ENCODE measurements at regions not wholly inside any gene's neighbourhood (a gene's known extent, or its start where the extent isn't known, plus 50 kb on each side); places are given as distances from the start of the nearest gene placed in this dataset.

- H3K4me3 ChIP-seq (ENCODE audit: low read depth, low read length), result no peak overlapping the region
- no peak for TF ChIP-seq CTCF (IDR thresholded peaks at IDR 0.05; ENCODE audit: borderline replicate concordance, insufficient read depth, low read depth, low read length)
Measured at GRCh38 chr1:229949500-229949899, 117.5 kb upstream of the GALNT2 start.

- H3K4me3 ChIP-seq (ENCODE audit: low read depth, low read length), result no peak overlapping the region
- no peak for TF ChIP-seq CTCF (IDR thresholded peaks at IDR 0.05; ENCODE audit: borderline replicate concordance, insufficient read depth, low read depth, low read length)
Measured at GRCh38 chr1:229950020-229950419, 117.0 kb upstream of the GALNT2 start.

- TF ChIP-seq CTCF (IDR thresholded peaks at IDR 0.05; ENCODE audit: borderline replicate concordance, insufficient read depth, low read depth, low read length), result no peak
- no peak overlapping the region for H3K4me3 ChIP-seq (ENCODE audit: low read depth, low read length)
Measured at GRCh38 chr1:229950908-229951307, 116.1 kb upstream of the GALNT2 start.

GRCh38 chr1:229951856-229952534, 115.0 kb upstream of the GALNT2 start:
- no peak overlapping the region for H3K4me3 ChIP-seq (ENCODE audit: low read depth, low read length)
- TF ChIP-seq CTCF (IDR thresholded peaks at IDR 0.05; ENCODE audit: borderline replicate concordance, insufficient read depth, low read depth, low read length), result no peak

GRCh38 chr1:229952670-229953520, 114.1 kb upstream of the GALNT2 start:
- H3K4me3 ChIP-seq (ENCODE audit: low read depth, low read length), result no peak overlapping the region
- no peak for TF ChIP-seq CTCF (IDR thresholded peaks at IDR 0.05; ENCODE audit: borderline replicate concordance, insufficient read depth, low read depth, low read length)

GRCh38 chr1:229953736-229954326, 113.2 kb upstream of the GALNT2 start:
- TF ChIP-seq CTCF (IDR thresholded peaks at IDR 0.05; ENCODE audit: borderline replicate concordance, insufficient read depth, low read depth, low read length), result no peak
- no peak overlapping the region for H3K4me3 ChIP-seq (ENCODE audit: low read depth, low read length)
